DMS153 treated with DMSO at 0.1 percent for 48 hours (cell line): ENCODE measurements at regions not wholly inside any gene's neighbourhood (a gene's known extent, or its start where the extent isn't known, plus 50 kb on each side); places are given as distances from the start of the nearest gene placed in this dataset.
"Not testable (repeated sequence)": the region's sequence is repeated elsewhere in the genome, so short reads cannot be mapped to it uniquely, and the experiment has no call there.

Experiments used
- DNase-seq: peaks from one replicate; lab custom pipeline; 2025; ENCODE audit not compliant: unreplicated experiment; lab: John Stamatoyannopoulos, UW

- DNase-seq, result no peak
Observed at GRCh38 chr9:81037889-81038288, 651.5 kb downstream of the TLE1 start.

DNA sequence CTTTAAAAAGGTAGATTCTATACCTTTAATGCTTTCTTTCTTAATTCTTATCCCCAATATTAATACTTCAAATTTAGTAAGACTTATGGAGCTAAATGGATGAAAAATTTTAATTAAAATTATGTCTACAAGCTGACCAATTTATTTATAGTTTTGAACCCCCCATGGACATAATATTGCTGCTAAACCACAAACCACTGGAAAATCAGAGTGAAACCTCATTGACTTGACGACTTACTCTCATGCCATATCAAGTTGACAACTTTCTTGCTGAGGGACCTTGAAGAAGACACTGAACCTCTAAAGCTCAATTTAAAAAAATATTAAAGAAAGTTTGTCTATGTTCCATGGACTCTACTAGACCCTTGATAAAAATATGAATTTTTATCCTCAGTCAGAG, 653.7 kb downstream of the TLE1 start:
- DNase-seq, result no peak

GRCh38 chr9:81035171-81035570, 654.2 kb downstream of the TLE1 start:
- no peak for DNase-seq

- no peak for DNase-seq
Observed at GRCh38 chr9:81032831-81033230, 656.5 kb downstream of the TLE1 start.

DNA sequence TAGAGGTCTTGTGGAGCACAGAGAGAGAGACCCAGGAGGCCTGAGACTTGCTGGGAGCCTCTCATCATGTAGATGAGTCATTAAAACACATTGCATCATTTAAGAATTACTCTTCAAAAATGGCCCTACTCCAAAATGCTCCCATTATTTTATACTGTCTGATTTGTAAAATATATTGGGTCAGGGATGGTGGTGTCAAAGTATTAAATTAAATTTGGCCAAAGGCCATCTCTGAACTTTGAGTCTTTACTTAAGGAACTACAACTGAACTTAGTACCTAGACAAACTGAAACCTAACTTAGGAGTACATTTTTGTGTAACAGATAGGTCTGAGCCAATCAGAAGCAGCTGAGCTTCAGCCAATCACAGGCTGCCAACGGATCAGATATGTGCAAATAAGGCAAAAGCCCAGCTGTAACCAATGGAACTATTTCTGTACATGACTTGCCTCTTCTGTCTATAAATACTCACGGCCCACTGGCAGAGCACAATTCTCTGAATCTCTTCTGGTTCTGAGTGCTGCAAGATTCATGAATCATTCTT, 657.2 kb downstream of the TLE1 start:
- DNase-seq, result no peak

DNA sequence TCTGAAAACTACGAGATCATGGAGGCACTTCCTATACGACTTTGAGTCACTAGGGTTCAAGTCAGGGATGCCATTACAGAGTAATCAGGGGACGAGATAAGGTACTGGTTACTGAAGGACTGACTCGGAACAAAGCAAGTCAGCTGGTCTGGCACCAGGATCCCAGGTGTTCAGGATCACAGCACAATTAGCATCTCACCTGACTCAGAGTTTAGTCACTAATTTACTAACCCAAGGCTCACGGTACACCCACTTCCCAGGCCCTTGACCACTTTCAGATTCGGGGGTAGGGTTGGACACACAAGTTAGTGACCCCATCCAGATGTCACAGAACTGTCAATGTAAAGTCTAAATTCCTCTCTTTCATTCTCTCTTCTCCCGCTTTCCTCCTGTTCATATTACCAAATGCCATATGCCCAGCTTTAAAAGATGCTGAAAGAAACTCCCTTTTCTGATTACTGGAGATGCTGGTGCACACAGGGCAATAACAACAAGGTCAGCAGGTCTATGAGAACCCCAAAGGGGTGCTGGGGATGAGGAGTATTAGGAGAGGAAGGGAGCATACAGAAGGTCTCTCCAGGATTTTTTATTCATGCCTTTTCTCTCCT, 657.8 kb downstream of the TLE1 start:
- no peak for DNase-seq

- DNase-seq, result no peak
Observed at GRCh38 chr9:81030027-81030426, 659.3 kb downstream of the TLE1 start.

DNA sequence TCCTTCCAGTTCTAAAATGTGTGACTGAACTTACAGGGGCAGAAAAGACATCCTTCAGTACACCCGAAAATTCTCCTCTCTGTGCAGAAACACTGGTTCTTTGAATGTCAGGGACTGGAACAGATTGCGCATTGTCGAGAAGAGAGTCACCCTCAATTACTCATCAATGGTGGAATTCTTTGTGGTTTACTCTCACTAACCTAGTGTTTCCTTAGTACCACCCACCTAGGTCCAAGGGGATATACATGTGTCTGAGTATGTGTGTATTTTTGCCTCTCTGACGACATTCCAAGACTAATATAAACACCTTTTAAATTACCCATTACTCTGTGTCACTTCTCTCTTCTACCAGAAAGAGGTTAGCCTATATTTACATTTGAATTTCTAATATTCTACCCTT, 660.8 kb downstream of the TLE1 start:
- no peak for DNase-seq

GRCh38 chr9:81022177-81022576, 667.2 kb downstream of the TLE1 start:
- no peak for DNase-seq

DNA sequence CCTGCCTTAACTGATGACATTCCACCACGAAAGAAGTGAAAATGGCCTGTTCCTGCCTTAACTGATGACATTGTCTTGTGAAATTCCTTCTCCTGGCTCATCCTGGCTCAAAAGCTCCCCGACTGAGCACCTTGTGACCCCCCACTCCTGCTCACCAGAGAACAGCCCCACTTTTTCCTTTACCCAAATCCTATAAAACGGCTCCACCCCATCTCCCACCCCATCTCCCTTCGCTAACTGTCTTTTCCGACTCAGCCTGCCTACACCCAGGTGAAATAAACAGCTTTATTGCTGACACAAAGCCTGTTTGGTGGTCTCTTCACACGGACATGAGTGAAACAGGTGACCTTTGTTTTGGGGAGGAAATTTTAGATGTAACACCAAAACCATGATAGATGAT, 674.4 kb downstream of the TLE1 start:
- not testable (repeated sequence) for DNase-seq

- DNase-seq, result not testable (repeated sequence)
Observed at GRCh38 chr9:81013191-81013590, 676.2 kb downstream of the TLE1 start.

- no peak for DNase-seq
Observed at GRCh38 chr9:81002906-81003305, 686.4 kb downstream of the TLE1 start.

DNA sequence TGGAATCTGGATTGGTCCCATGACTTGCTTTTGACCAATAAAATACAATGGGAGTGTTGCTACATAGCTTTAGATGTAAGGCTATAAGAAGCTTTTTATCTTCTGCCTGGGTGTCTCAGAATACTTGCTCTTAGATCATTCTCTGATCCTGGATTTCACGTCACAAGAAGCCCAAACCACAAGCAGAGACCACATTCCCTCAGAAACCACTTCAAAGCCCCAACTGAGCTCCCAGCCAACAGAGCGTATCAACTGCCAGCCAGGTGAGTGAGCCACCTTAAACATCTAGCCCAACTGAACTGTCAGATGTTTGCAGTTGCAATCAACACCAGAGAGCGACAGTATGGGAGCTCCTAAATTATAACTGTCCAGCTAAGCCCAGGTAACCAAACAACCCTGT, 687.1 kb downstream of the TLE1 start:
- DNase-seq, result no peak

DNA sequence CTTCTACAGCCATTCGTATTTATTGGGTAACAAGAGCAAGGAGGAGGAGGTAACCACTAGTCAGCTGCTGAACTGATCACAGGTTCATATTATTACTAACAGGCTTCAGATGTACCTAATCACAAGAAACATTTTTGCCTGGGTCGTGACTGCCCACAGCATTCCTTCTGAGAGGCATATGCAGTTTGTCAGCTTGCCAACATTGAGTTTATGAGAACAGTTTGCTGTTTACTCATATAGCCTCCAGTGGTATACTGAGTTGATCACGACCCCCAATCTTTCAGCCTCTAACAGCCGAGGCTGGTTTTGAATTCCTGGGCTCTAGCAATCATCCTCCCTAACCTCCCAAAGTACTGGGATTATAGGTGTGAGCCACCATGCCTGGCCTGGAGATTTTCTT, 693.6 kb downstream of the TLE1 start:
- DNase-seq, result no peak

GRCh38 chr9:80994892-80995291, 694.5 kb downstream of the TLE1 start:
- DNase-seq, result no peak

DNA sequence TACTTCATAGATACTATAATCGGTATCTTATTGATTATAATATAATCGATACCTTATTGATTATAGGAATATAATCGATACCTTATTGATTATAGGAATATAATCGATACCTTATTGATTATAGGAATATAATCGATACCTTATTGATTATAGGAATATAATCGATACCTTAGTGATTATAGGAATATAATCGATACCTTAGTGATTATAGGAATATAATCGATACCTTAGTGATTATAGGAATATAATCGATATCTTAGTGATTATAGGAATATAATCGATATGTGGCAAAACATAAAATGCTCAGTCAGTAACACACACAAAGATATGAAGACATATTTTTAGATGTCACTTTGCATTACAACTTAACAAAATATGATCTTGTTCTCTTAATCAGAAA, 703.8 kb downstream of the TLE1 start:
- not testable (repeated sequence) for DNase-seq

- no peak for DNase-seq
Observed at GRCh38 chr9:80976403-80976802, 712.9 kb downstream of the TLE1 start.

DNA sequence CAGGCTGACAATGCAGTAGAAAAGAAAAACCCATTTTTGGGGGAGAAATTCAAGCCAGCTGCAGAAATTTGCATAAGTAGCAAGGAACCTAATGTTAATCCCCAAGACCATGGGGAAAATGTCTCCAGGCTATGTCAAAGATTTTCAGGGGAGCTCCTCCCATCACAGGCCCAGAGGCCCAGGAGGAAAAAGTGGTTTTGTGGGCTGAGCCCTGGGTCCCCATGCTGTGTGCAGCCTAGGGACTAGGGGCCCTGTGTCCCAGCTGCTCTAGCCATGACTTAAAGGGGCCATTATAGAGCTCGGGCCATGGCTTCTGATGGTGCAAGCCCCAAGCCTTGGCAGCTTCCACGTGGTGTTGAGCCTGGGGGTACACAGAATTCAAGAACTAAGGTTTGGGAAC, 719.0 kb downstream of the TLE1 start:
- DNase-seq, result not testable (repeated sequence)

DNA sequence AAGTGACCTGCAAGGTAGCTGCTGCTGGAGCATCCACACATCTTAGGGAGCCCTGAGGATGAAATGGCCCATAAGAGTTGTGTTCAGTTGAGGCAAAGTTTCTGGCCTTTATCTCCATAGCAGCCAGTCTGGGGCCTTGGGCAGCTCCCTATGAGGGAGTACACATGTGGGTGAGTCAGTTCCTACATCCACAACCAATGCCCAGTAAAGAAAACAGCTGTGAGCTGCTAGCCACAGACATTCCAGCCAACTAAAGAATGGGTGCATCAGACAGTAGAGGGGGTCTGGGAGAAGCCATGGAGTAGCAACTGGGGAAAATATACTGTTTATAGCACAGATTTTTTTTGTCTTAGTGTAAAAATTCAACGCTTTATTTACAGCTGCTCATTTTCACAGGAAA, 720.7 kb downstream of the TLE1 start:
- DNase-seq, result no peak

- DNase-seq, result no peak
Observed at GRCh38 chr9:80964914-80965313, 724.4 kb downstream of the TLE1 start.

DNA sequence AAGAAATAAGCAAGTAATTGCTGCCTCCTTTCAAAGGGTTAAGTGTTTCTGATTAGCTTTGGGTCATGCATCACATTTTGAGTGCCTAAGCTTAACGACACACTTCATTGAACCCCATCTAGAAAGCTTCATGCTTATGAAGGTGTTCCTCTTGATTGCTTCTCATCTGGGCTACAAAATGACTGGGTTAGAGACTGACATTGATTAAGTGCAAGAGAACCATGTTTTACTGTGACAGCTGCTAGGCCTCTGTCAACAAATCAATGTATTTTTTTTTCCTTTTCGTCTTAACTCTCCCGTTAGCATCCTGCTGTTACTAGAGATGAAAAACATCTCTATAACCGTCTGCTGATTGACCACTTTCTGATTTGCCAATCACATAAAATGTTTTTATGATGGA, 725.0 kb downstream of the TLE1 start:
- DNase-seq, result no peak

DNA sequence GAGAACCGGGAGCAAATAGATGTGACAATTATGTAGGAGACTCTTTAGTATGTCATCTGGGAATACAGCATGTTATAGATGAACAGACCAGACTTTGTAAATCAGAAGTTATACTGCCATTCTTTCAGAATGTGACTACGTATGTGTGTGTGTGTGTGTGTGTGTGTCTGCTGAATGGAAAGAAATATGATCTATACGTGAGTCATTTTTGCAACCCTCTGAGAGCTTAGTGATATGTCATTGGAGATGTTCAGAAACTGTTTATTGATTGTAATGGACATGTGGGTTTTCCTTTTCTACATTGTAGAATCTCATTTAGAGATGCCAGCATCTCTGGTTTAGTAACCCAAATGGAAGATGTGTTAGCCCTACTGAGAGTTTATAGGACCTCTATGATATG, 731.5 kb downstream of the TLE1 start:
- no peak for DNase-seq

DNA sequence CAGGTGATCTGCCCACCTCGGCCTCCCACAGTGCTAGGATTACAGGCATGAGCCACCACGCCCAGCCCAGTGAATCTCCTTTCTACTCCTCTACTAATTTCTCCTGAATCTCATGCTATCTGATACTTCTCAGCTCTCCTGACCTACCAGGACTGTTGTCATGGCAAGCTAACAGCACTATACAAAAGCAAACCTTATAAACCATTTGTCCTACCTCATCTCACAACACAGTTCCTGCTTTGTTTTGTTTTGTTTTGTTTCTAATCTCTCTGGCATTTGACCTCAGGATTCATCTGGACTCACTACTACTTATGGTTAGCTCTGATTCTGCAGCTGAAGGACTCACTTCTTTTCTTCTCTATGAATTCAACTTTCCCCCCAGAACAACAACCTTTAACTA, 734.8 kb downstream of the TLE1 start:
- DNase-seq, result no peak
